NT2/D1 (cell line): ENCODE measurements at regions not wholly inside any gene's neighbourhood (a gene's known extent, or its start where the extent isn't known, plus 50 kb on each side); places are given as distances from the start of the nearest gene placed in this dataset.

ENCODE experiments used
- SUZ12 ChIP-seq: IDR thresholded peaks from 2 replicates; pipeline ENCODE4 v1.6.1; 2011; ENCODE audit not compliant: insufficient read length, insufficient read depth; ENCODE audit errors: extremely low read depth
- YY1 ChIP-seq: IDR thresholded peaks from 2 replicates; pipeline ENCODE4 v1.6.1; 2011; ENCODE audit not compliant: insufficient read length, insufficient read depth
- ZNF274 ChIP-seq: IDR thresholded peaks from 2 replicates; pipeline ENCODE4 v1.6.1; 2011; ENCODE audit warnings: mild to moderate bottlenecking, low read depth, low read length

DNA sequence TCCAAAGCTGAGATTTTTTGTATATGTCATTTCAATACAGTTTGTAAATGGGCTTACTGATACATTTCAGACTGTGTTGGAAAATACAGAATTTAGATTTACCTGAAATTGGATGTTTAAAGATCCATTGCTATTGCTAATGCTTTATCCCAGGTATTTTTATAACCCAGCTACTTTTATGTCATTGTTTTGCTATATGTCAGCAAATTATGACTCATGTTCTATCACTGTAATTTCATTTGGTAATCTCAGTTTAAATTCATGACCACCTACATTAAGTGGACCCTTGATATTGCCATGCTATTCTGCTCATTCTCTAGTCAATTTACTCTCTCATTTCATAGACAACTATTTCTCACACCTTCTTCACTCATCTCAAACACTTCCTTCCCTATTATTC is 281.2 kb downstream of the IPO8 start:
- TF ChIP-seq ZNF274, result no peak
- no peak for TF ChIP-seq SUZ12
- no peak for TF ChIP-seq YY1
